ENCODE measurements at regions not wholly inside any gene's neighbourhood (a gene's known extent, or its start where the extent isn't known, plus 50 kb on each side); places are given as distances from the start of the nearest gene placed in this dataset.
A peak's percentile ranks its signal among the peaks of the same experiment; 100 is the strongest.

- no peaks in the 10 kb centered on the region for H3K36me3 ChIP-seq (ENCODE audit: control insufficient read depth, insufficient read depth, low read length)
- ChIA-PET CTCF (no interaction called here), POLR2A (ENCODE audit: unreplicated experiment) (no interaction called here)
- H4K8ac ChIP-seq (ENCODE audit: low read depth in 2 of 2, low read length in 2 of 2) = no peak overlapping the region
- dilution Hi-C loops (cut with HindIII; ENCODE audit: low sequenced_read_pairs, unreplicated experiment) (no loop called here), in situ Hi-C loops (cut with MboI; ENCODE audit: low sequenced_read_pairs) (no loop called here), intact Hi-C loops (cut with micrococcal nuclease) (no loop called here)
- no peaks in the 10 kb centered on the region for H3K79me1 ChIP-seq (ENCODE audit: low read depth in 1 of 2, low read length in 2 of 2)
- no peak for ATAC-seq (ENCODE audit: low read depth)
- no peaks in the 10 kb centered on the region for H4K20me1 ChIP-seq (ENCODE audit: insufficient read depth, low read length)
- H3K18ac ChIP-seq (ENCODE audit: low read depth, low read length) = no peak overlapping the region
- H4K91ac ChIP-seq (ENCODE audit: insufficient read depth, low read depth, low read length) = no peak overlapping the region
- no peak overlapping the region for H2AK5ac ChIP-seq (ENCODE audit: low read depth, low read length)
- H3K27ac ChIP-seq (ENCODE audit: insufficient read depth, low read length) = no peak overlapping the region
- no peaks in the 10 kb centered on the region for H3K9me1 ChIP-seq (ENCODE audit: insufficient read depth, low read length)
- no peak overlapping the region for H2BK15ac ChIP-seq (ENCODE audit: low read depth, low read length)
- no peak overlapping the region for H2AK9ac ChIP-seq (replicated peaks; ENCODE audit: low read depth, low read length, poor library complexity)
- H3K4ac ChIP-seq (ENCODE audit: low read depth, low read length) = no peak overlapping the region
- no peak overlapping the region for H3K14ac ChIP-seq (replicated peaks; ENCODE audit: low read depth, low read length)
- no peak overlapping the region for H2BK120ac ChIP-seq (ENCODE audit: low read depth, low read length)
- no peak overlapping the region for H2AFZ ChIP-seq (replicated peaks; ENCODE audit: low read length, poor library complexity)
- H2BK5ac ChIP-seq (ENCODE audit: low read depth, low read length, poor library complexity, severe bottlenecking) = no peak overlapping the region
- no peak overlapping the region for H3K4me3 ChIP-seq (ENCODE audit: insufficient read depth, low read depth, low read length)
- H3K23ac ChIP-seq (ENCODE audit: low read depth, low read length) = no peak overlapping the region
- H3K4me2 ChIP-seq (ENCODE audit: low read depth, low read length) = no peak overlapping the region
- no peaks in the 10 kb centered on the region for H3K4me1 ChIP-seq (ENCODE audit: control insufficient read depth, insufficient read depth, low read length)
- H3K9ac ChIP-seq (ENCODE audit: low read depth, low read length) = no peak overlapping the region
- no peak for TF ChIP-seq MAZ (IDR thresholded peaks at IDR 0.05; ENCODE audit: borderline replicate concordance, low read depth, low read length)
- no peak for TF ChIP-seq CEBPB (IDR thresholded peaks at IDR 0.05; ENCODE audit: low read depth, low read length)
- no peak for TF ChIP-seq MAFK (IDR thresholded peaks at IDR 0.05; ENCODE audit: low read depth, low read length)
- no peak for TF ChIP-seq CHD1 (IDR thresholded peaks at IDR 0.05; ENCODE audit: low read depth, low read length)
- TF ChIP-seq BHLHE40 (IDR thresholded peaks at IDR 0.05; ENCODE audit: low read depth, low read length) = peak; percentile 35; the same call in 1 of the 2 replicates
- TF ChIP-seq RAD21 (IDR thresholded peaks at IDR 0.05; ENCODE audit: low read length) = no peak
- no peak for TF ChIP-seq POLR2A (IDR thresholded peaks at IDR 0.05; ENCODE audit: low read depth, low read length)
- TF ChIP-seq MXI1 (IDR thresholded peaks at IDR 0.05; ENCODE audit: borderline replicate concordance, low read depth, low read length) = no peak
- no peak for TF ChIP-seq USF2 (IDR thresholded peaks at IDR 0.05; ENCODE audit: low read depth, low read length)
- H3K9me3 ChIP-seq (ENCODE audit: control insufficient read depth, insufficient read depth, low read length) = no peaks in the 10 kb centered on the region; the same call in 1 of the 2 replicates
- H3K56ac ChIP-seq (ENCODE audit: extremely low read depth, insufficient read depth, low read length) = no peak overlapping the region
- H2BK20ac ChIP-seq (ENCODE audit: low read depth, low read length) = no peak overlapping the region
- H3K27me3 ChIP-seq (ENCODE audit: control insufficient read depth, insufficient read depth, low read length) = peaks cover 7% of the 10 kb centered on the region
- no TSS peak for BruUV-seq (replicated peaks)
- WGBS, 2 experiments (ENCODE audit: extremely low coverage in 2 of 2, insufficient read length in 1 of 2) = no CpG with 5 or more reads among the region's 3 CpGs
- H4K5ac ChIP-seq (ENCODE audit: low read depth, low read length) = no peak overlapping the region
- DNase-seq = peak; percentile 14
Measured at GRCh38 chr17:45677770-45678169, 106.3 kb upstream of the CRHR1 start.
